Transverse colon (tissue), 4 donors: ENCODE measurements at regions not wholly inside any gene's neighbourhood (a gene's known extent, or its start where the extent isn't known, plus 50 kb on each side); places are given as distances from the start of the nearest gene placed in this dataset.

Source experiments
- CTCF ChIP-seq, 5 experiments: fragments of 200-600 bp in 3 of 5; fragments of 450-650 bp in 2 of 5; sonication (generic) in 3 of 5; IDR thresholded peaks; 1 replicate in 2 of 5; 2 replicates in 3 of 5; pipeline ENCODE4 v1.5.1; 2016 to 2017; ENCODE audit warnings: antibody characterized with exemption in 5 of 5, inconsistent platforms in 3 of 5, mild to moderate bottlenecking in 2 of 5, moderate library complexity in 1 of 5
- EP300 ChIP-seq: sonication (generic); formaldehyde crosslinking; IDR thresholded peaks from one replicate; pipeline ENCODE4 v1.6.1; 2017; ENCODE audit warnings: antibody characterized with exemption, low read depth
- POLR2A ChIP-seq: fragments of 450-650 bp; IDR thresholded peaks from one replicate; pipeline ENCODE4 v1.6.1; 2016; ENCODE audit warnings: antibody characterized with exemption, mild to moderate bottlenecking, moderate library complexity
- POLR2AphosphoS5 ChIP-seq, 3 donors: sonication (generic); formaldehyde crosslinking; IDR thresholded peaks; one replicate each; pipeline ENCODE4 v1.6.1; 2016; ENCODE audit warnings: antibody characterized with exemption in 3 of 3

DNA sequence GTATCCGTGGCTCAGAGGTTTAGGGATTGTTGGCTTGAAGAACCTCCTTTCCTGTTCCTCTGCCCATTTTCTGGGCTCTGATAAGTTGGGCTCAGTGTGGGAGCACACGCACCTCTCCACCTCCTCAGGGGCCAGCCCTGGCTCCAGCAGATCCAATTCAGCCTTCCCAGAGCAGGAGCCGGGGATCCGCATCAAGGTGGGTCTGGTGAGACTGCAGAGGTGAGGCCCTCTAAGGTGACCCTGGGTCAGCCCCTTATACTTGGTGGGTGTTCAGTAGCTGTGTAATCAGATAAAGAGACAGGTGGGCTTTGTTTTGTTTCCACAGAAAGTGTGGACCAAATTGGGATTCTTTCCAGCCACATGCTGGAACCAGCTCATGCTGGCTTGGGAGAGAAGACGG, 1466.0 kb downstream of the TBC1D22A start:
- TF ChIP-seq POLR2A (no peak), EP300 (no peak), CTCF (IDR thresholded peaks at IDR 0.05) (no peak), POLR2AphosphoS5 (IDR thresholded peaks at IDR 0.05) (no peak)
